ENCODE measurements at regions not wholly inside any gene's neighbourhood (a gene's known extent, or its start where the extent isn't known, plus 50 kb on each side); places are given as distances from the start of the nearest gene placed in this dataset.

DNA sequence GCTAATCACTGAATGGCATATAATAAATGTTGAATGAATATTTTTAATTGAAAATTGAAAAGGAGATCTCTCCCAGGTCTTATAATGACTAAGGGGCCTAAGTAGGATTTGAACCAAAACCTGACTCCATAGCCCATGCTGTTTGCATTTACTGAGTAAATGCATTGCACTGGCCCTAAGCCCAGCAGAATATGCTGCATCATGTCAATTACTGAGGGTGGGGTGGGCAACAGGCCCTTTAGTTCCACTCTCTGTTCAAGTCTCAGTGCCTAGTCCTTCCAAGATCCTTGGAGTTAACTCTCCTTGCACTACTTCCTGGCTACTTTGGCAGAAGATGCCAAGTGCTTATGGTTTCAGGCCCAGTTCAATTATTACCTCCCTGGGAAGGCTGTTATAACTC lies 203.8 kb upstream of the DAB1 start:
- FAIRE-seq, result no peak
- no peak overlapping the region for H3K4me3 ChIP-seq (ENCODE audit: low read depth in 1 of 3, low read length in 3 of 3)
- no peaks in the 10 kb centered on the region for H3K4me1 ChIP-seq (ENCODE audit: control insufficient read depth in 3 of 3, insufficient read depth in 2 of 3, low read depth in 1 of 3, low read length in 2 of 3)
- no peak for DNase-seq
- H3K27me3 ChIP-seq (ENCODE audit: control insufficient read depth in 3 of 3, insufficient read depth in 3 of 3, low read length in 3 of 3), result no peaks in the 10 kb centered on the region
- no peak overlapping the region for H3K27ac ChIP-seq (ENCODE audit: low read depth in 1 of 3, low read length in 2 of 3)
- H3K9me3 ChIP-seq (ENCODE audit: control insufficient read depth in 2 of 2, insufficient read depth in 1 of 2, low read depth in 1 of 2, low read length in 1 of 2), result no peaks in the 10 kb centered on the region
- H3K36me3 ChIP-seq (ENCODE audit: control insufficient read depth in 3 of 3, insufficient read depth in 2 of 3, low read depth in 1 of 3, low read length in 3 of 3), result no peaks in the 10 kb centered on the region

DNA sequence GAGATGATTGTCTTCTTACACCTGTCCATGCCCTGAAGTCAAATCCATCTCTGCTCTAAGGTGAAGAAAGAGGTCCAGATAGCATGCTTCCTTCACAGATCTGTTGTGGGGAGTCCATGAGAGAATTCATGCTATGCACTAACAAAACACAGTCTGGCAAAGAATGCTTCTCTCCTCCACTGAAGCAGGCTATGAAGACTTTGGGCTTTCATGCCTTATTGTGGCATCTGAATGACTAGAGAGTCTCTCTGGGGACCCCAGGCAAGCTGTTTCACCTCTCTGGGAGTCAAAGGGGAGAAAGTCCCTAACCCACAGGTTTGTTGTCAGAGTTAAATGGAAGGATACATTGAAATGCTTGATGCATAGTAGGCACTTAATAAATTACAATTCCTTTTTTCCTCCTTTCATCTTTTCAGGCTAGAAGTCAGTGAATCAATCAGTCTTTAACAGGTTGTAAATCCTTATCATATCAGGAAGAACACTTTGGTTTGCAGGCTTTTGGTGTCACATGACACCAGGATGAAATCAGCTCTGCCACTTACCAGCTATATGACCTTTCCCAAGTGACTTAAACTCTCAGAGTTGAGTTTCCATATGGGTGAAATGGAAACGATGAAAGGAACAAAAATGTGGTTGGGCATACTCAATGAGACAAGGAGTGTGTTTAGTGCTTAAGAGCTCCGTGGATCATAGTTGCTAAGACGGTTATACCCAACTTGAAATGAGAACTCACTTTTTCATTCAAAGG lies 200.1 kb upstream of the DAB1 start:
- Histone ChIP-seq H3K27me3 (ENCODE audit: control insufficient read depth in 3 of 3, insufficient read depth in 3 of 3, low read length in 3 of 3) (no peaks in the 10 kb centered on the region), H3K4me3 (ENCODE audit: low read depth in 1 of 3, low read length in 3 of 3) (no peak overlapping the region), H3K4me1 (ENCODE audit: control insufficient read depth in 3 of 3, insufficient read depth in 2 of 3, low read depth in 1 of 3, low read length in 2 of 3) (no peaks in the 10 kb centered on the region), H3K27ac (ENCODE audit: low read depth in 1 of 3, low read length in 2 of 3) (no peak overlapping the region), H3K36me3 (ENCODE audit: control insufficient read depth in 3 of 3, insufficient read depth in 2 of 3, low read depth in 1 of 3, low read length in 3 of 3) (no peaks in the 10 kb centered on the region), H3K9me3 (ENCODE audit: control insufficient read depth in 2 of 2, insufficient read depth in 1 of 2, low read depth in 1 of 2, low read length in 1 of 2) (no peaks in the 10 kb centered on the region)
- DNase-seq, result peak; percentile 10 to 43
- WGBS, 3 donors, result 52 to 67% (median 54%) methylated on average over 3 of the region's 3 CpGs
- no peak for FAIRE-seq

DNA sequence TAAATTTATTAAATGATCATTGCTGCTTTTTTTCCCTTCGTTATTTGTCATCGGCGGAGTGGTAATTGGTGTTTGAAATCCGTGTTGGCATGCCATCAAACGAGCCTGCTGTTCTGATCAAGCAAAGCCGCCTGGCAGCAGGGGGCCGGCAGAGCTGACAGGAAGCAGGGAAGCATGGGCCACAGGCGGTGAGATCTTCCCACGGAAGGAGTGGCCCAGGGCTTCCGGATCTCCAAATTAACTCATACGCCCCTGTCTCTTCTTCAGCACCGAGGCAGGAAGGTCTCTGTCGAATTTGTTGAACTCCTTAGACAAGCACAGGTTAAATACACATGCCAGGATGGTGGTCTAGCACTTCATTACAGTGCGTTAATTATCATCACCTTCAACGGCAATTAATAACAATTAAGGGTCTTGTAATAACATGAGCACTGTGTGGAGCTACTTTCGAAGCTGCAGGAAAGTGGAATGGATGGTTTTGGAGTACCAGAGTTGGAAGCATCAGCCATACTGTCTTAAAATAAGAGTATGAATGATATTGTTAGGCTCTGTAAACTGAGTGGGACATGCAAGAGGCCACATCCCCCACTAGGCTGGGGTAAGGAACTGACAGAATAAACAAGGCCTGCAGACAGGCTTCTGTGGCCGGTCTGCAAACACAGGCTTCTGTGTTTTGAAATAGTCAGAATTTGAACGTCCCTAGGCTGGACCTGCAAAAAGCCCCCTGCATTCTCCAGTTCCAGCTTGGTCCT lies 199.4 kb upstream of the DAB1 start:
- Histone ChIP-seq H3K9me3 (ENCODE audit: control insufficient read depth in 2 of 2, insufficient read depth in 1 of 2, low read depth in 1 of 2, low read length in 1 of 2) (no peaks in the 10 kb centered on the region), H3K27ac (ENCODE audit: low read depth in 1 of 3, low read length in 2 of 3) (no peak overlapping the region), H3K36me3 (ENCODE audit: control insufficient read depth in 3 of 3, insufficient read depth in 2 of 3, low read depth in 1 of 3, low read length in 3 of 3) (no peaks in the 10 kb centered on the region), H3K27me3 (ENCODE audit: control insufficient read depth in 3 of 3, insufficient read depth in 3 of 3, low read length in 3 of 3) (no peaks in the 10 kb centered on the region), H3K4me1 (ENCODE audit: control insufficient read depth in 3 of 3, insufficient read depth in 2 of 3, low read depth in 1 of 3, low read length in 2 of 3) (no peaks in the 10 kb centered on the region), H3K4me3 (ENCODE audit: low read depth in 1 of 3, low read length in 3 of 3) (no peak overlapping the region)
- 48 to 65% (median 53%) methylated on average over 18 of the region's 18 CpGs for WGBS, 3 donors
- peak; percentile 8 to 15 for DNase-seq
- FAIRE-seq, result no peak

DNA sequence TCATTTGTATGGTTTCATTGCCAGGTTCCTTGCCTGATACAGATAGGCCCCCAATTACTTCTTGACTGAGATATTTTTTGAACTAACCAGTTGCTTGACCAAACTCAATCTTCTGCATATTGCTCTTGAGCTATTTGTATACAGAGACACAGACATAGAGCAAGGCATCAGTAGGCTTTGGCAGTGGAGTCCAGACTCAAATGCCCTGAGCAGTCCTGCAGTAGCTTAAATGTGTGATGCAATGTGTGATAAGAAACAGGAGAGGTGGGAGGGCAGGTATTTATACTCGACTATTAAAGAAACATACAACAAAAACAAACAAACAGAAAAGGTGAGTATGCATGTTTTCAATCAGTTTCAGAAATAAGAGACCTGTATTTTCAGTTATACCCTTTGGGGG lies 197.9 kb upstream of the DAB1 start:
- Histone ChIP-seq H3K36me3 (ENCODE audit: control insufficient read depth in 3 of 3, insufficient read depth in 2 of 3, low read depth in 1 of 3, low read length in 3 of 3) (no peaks in the 10 kb centered on the region), H3K27ac (ENCODE audit: low read depth in 1 of 3, low read length in 2 of 3) (no peak overlapping the region), H3K9me3 (ENCODE audit: control insufficient read depth in 2 of 2, insufficient read depth in 1 of 2, low read depth in 1 of 2, low read length in 1 of 2) (no peaks in the 10 kb centered on the region), H3K4me3 (ENCODE audit: low read depth in 1 of 3, low read length in 3 of 3) (no peak overlapping the region), H3K27me3 (ENCODE audit: control insufficient read depth in 3 of 3, insufficient read depth in 3 of 3, low read length in 3 of 3) (no peaks in the 10 kb centered on the region), H3K4me1 (ENCODE audit: control insufficient read depth in 3 of 3, insufficient read depth in 2 of 3, low read depth in 1 of 3, low read length in 2 of 3) (no peaks in the 10 kb centered on the region)
- FAIRE-seq, result no peak
- WGBS, 3 donors, result 22 to 47% (median 44%) methylated on average over 1 of the region's 1 CpG
- no peak for DNase-seq

DNA sequence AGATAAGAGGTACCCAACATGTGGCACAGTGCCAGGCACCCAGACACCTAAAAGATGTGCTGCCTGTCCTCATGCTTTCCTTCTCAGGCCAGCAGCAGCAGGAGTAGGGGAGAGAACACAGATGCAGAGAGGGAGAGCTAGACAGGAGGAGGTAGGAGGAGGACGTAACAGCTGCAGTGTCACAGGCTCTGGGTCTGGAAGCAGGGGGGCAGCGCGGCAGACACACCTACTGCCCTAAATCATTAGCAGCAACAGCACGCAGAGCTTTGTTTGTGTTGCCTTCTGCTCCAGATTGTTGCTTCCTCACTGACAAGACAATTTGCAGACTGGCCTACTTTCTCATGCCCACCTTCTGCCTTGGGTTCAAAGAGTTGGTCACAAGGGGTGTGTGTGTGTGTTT lies 196.7 kb upstream of the DAB1 start:
- WGBS, 3 donors, result 38 to 65% (median 44%) methylated on average over 4 of the region's 4 CpGs
- Histone ChIP-seq H3K36me3 (ENCODE audit: control insufficient read depth in 3 of 3, insufficient read depth in 2 of 3, low read depth in 1 of 3, low read length in 3 of 3) (no peaks in the 10 kb centered on the region), H3K4me1 (ENCODE audit: control insufficient read depth in 3 of 3, insufficient read depth in 2 of 3, low read depth in 1 of 3, low read length in 2 of 3) (no peaks in the 10 kb centered on the region), H3K9me3 (ENCODE audit: control insufficient read depth in 2 of 2, insufficient read depth in 1 of 2, low read depth in 1 of 2, low read length in 1 of 2) (no peaks in the 10 kb centered on the region), H3K27me3 (ENCODE audit: control insufficient read depth in 3 of 3, insufficient read depth in 3 of 3, low read length in 3 of 3) (no peaks in the 10 kb centered on the region), H3K4me3 (ENCODE audit: low read depth in 1 of 3, low read length in 3 of 3) (no peak overlapping the region), H3K27ac (ENCODE audit: low read depth in 1 of 3, low read length in 2 of 3) (no peak overlapping the region)
- no peak for FAIRE-seq
- no peak for DNase-seq

DNA sequence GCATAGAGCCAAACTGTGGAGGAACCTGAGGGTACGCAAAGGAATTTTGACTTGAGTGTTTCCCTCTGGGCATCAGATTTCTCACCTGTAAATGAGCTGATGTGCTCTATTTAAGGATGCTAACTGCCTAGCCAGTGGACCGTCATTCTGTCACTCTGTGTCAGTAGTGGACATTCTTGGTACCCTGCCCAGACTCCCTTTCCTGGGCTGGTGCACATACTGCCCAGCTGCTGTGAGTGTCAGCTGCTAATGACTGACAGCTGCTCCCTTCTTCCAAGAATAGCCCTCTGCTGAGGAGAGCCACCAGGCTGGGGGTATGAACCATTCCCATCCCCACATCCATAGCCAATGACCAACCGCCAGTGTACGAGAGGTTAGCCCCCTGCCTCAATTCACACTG lies 193.1 kb upstream of the DAB1 start:
- no peak for DNase-seq
- no peak overlapping the region for H3K4me3 ChIP-seq (ENCODE audit: low read depth in 1 of 3, low read length in 3 of 3)
- no peaks in the 10 kb centered on the region for H3K36me3 ChIP-seq (ENCODE audit: control insufficient read depth in 3 of 3, insufficient read depth in 2 of 3, low read depth in 1 of 3, low read length in 3 of 3)
- H3K27ac ChIP-seq (ENCODE audit: low read depth in 1 of 3, low read length in 2 of 3), result no peak overlapping the region
- 90 to 93% (median 92%) methylated on average over 4 of the region's 4 CpGs for WGBS, 3 donors
- no peaks in the 10 kb centered on the region for H3K4me1 ChIP-seq (ENCODE audit: control insufficient read depth in 3 of 3, insufficient read depth in 2 of 3, low read depth in 1 of 3, low read length in 2 of 3)
- no peaks in the 10 kb centered on the region for H3K27me3 ChIP-seq (ENCODE audit: control insufficient read depth in 3 of 3, insufficient read depth in 3 of 3, low read length in 3 of 3)
- H3K9me3 ChIP-seq (ENCODE audit: control insufficient read depth in 2 of 2, insufficient read depth in 1 of 2, low read depth in 1 of 2, low read length in 1 of 2), result no peaks in the 10 kb centered on the region
- FAIRE-seq, result no peak

DNA sequence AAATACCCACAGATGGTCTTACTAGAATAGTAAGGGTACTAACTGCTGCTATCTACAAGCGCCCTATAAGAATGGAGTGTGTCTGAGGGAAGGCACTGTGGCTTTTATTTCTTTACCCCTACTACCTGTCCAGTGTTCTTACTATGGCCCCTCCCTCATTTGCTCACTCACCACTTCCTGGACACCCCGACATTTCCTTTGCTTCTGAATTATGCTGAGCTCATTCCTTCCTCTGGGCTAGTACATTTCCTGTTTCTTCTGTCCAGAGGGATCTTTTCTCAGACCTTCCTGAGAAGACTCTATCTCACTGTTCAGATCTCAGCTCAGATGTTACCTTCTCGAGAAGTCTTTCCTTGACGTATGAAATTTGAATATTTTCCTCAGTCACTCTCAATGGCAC lies 192.1 kb upstream of the DAB1 start:
- no peaks in the 10 kb centered on the region for H3K9me3 ChIP-seq (ENCODE audit: control insufficient read depth in 2 of 2, insufficient read depth in 1 of 2, low read depth in 1 of 2, low read length in 1 of 2)
- WGBS, 3 donors, result 74 to 94% (median 82%) methylated on average over 4 of the region's 4 CpGs
- FAIRE-seq, result no peak

DNA sequence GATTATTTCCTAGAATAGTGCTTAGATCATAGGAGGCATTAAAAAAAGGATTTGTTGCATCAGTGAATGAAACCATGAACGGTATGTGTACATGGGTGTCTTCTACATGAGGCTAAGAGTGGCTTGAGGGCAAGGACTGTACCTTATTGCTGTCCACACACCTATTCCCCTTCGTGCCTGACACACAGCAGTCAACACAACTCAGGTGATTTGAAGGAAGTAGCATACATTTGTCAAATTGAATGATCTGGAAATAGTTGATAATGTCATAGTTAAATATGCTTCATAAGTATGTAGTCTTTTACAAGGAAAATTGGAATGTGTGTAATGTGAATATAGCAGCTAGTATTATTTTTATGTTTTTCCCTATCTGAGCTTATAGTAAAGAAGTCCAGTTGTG lies 189.0 kb upstream of the DAB1 start:
- no peaks in the 10 kb centered on the region for H3K36me3 ChIP-seq (ENCODE audit: control insufficient read depth in 3 of 3, insufficient read depth in 2 of 3, low read depth in 1 of 3, low read length in 3 of 3)
- DNase-seq, result no peak
- FAIRE-seq, result no peak
- H3K9me3 ChIP-seq (ENCODE audit: control insufficient read depth in 2 of 2, insufficient read depth in 1 of 2, low read depth in 1 of 2, low read length in 1 of 2), result no peaks in the 10 kb centered on the region
- WGBS, 3 donors, result 61 to 72% (median 62%) methylated on average over 2 of the region's 2 CpGs
- no peaks in the 10 kb centered on the region for H3K4me1 ChIP-seq (ENCODE audit: control insufficient read depth in 3 of 3, insufficient read depth in 2 of 3, low read depth in 1 of 3, low read length in 2 of 3)
- H3K27me3 ChIP-seq (ENCODE audit: control insufficient read depth in 3 of 3, insufficient read depth in 3 of 3, low read length in 3 of 3), result no peaks in the 10 kb centered on the region
- no peak overlapping the region for H3K4me3 ChIP-seq (ENCODE audit: low read depth in 1 of 3, low read length in 3 of 3)
- no peak overlapping the region for H3K27ac ChIP-seq (ENCODE audit: low read depth in 1 of 3, low read length in 2 of 3)

More for the DNA sequence above, 192.1 kb upstream of the DAB1 start:
- Histone ChIP-seq H3K27ac (ENCODE audit: low read depth in 1 of 3, low read length in 2 of 3) (no peak overlapping the region), H3K27me3 (ENCODE audit: control insufficient read depth in 3 of 3, insufficient read depth in 3 of 3, low read length in 3 of 3) (no peaks in the 10 kb centered on the region), H3K4me1 (ENCODE audit: control insufficient read depth in 3 of 3, insufficient read depth in 2 of 3, low read depth in 1 of 3, low read length in 2 of 3) (no peaks in the 10 kb centered on the region), H3K36me3 (ENCODE audit: control insufficient read depth in 3 of 3, insufficient read depth in 2 of 3, low read depth in 1 of 3, low read length in 3 of 3) (no peaks in the 10 kb centered on the region), H3K4me3 (ENCODE audit: low read depth in 1 of 3, low read length in 3 of 3) (no peak overlapping the region)
- no peak for DNase-seq

All from small intestine (tissue), 7 donors.